OCI-LY7 (cell line): ENCODE measurements at regions not wholly inside any gene's neighbourhood (a gene's known extent, or its start where the extent isn't known, plus 50 kb on each side); places are given as distances from the start of the nearest gene placed in this dataset.

Source experiments
- BruUV-seq: library from RNA; stranded (reverse); fragments of 400-500 nt; replicated peaks from 2 replicates; lab custom pipeline; 2021; lab: Mats Ljungman, UMichigan
- CTCF ChIA-PET: fragments of 300-600 bp; sonication (Branson Sonifier 250); formaldehyde crosslinking; loops from one replicate; lab custom pipeline; 2022; ENCODE audit warnings: antibody characterized with exemption; ENCODE audit not compliant: unreplicated experiment; lab: Charles Lee
- POLR2A ChIA-PET: fragments of 300-600 bp; sonication (Branson Sonifier 250); formaldehyde crosslinking; loops from one replicate; lab custom pipeline; 2022; ENCODE audit warnings: antibody characterized with exemption; lab: Charles Lee
- DNase-seq: peaks from one replicate; pipeline ENCODE4 v3.0.0-alpha.2; 2015; ENCODE audit warnings: low spot score
- H2AFZ ChIP-seq: fragments of 200-600 bp; sonication (generic), shearing (Covaris generic); 2 replicates; pipeline ENCODE4 v1.6.1; 2014; ENCODE audit warnings: mild to moderate bottlenecking, antibody characterized with exemption, low read length, moderate library complexity
- H3K27ac ChIP-seq: fragments of 200-600 bp; sonication (generic); 2 replicates; pipeline ENCODE4 v1.5.1; 2014; ENCODE audit warnings: mixed run types, low read depth, mild to moderate bottlenecking, moderate library complexity, low read length, inconsistent platforms; ENCODE audit not compliant: poor library complexity, severe bottlenecking
- H3K36me3 ChIP-seq: fragments of 200-600 bp; sonication (generic); 2 replicates; pipeline ENCODE4 v1.6.1; 2014; ENCODE audit warnings: mild to moderate bottlenecking, antibody characterized with exemption, low read length, moderate library complexity, mixed read lengths; ENCODE audit not compliant: insufficient read depth
- H3K4me1 ChIP-seq: fragments of 200-600 bp; sonication (generic); 2 replicates; pipeline ENCODE4 v1.5.1; 2014; ENCODE audit warnings: mild to moderate bottlenecking, low read length; ENCODE audit not compliant: insufficient read depth, poor library complexity, severe bottlenecking
- H3K4me2 ChIP-seq: fragments of 200-600 bp; sonication (generic); 2 replicates; pipeline ENCODE4 v1.6.1; 2014; ENCODE audit warnings: mild to moderate bottlenecking, low read length
- H3K4me3 ChIP-seq: fragments of 200-600 bp; sonication (generic); 2 replicates; pipeline ENCODE4 v1.5.1; 2014; ENCODE audit warnings: mild to moderate bottlenecking, low read depth, low read length; ENCODE audit not compliant: poor library complexity, severe bottlenecking
- H3K79me2 ChIP-seq: fragments of 200-600 bp; sonication (generic); 2 replicates; pipeline ENCODE4 v1.6.1; 2016; ENCODE audit warnings: low read depth, mild to moderate bottlenecking, low read length, moderate library complexity, mixed read lengths; ENCODE audit not compliant: insufficient read depth
- H3K9me2 ChIP-seq: fragments of 200-600 bp; sonication (generic); 2 replicates; pipeline ENCODE4 v1.6.1; 2016; ENCODE audit warnings: mild to moderate bottlenecking, low read length, mixed read lengths; ENCODE audit not compliant: insufficient read depth
- H3K9me3 ChIP-seq: fragments of 200-600 bp; sonication (generic); 2 replicates; pipeline ENCODE4 v1.6.1; 2014; ENCODE audit warnings: mild to moderate bottlenecking, mixed run types, low read length, mixed read lengths
- H4K20me1 ChIP-seq: fragments of 200-600 bp; sonication (generic); 2 replicates; pipeline ENCODE4 v1.6.1; 2014; ENCODE audit warnings: mild to moderate bottlenecking, antibody characterized with exemption, low read length, moderate library complexity, mixed read lengths; ENCODE audit not compliant: insufficient read depth
- CTCF ChIP-seq: fragments of 200-600 bp; sonication (generic); conservative IDR thresholded peaks from 2 replicates; pipeline ENCODE4 v1.5.1; 2014; ENCODE audit warnings: mild to moderate bottlenecking, antibody characterized with exemption, low read length, moderate library complexity, mixed read lengths
- EZH2phosphoT487 ChIP-seq: fragments of 200-600 bp; sonication (generic); IDR thresholded peaks from 2 replicates; pipeline ENCODE4 v1.6.1; 2018; ENCODE audit warnings: low read depth, borderline replicate concordance, mild to moderate bottlenecking, mixed run types, antibody characterized with exemption, low read length, moderate library complexity, mixed read lengths
- intact Hi-C: fragments of 100-400 bp; cut with micrococcal nuclease; formaldehyde crosslinking; loops from one replicate; pipeline ENCODE4 v1.10.0; 2022; ENCODE audit not compliant: unreplicated experiment

GRCh38 chr12:131641315-131641714, 69.6 kb upstream of the SFSWAP start:
- Histone ChIP-seq H2AFZ (no peak overlapping the region), H3K36me3 (no peaks in the 10 kb centered on the region), H3K4me1 (no peaks in the 10 kb centered on the region), H3K9me2 (no peaks in the 10 kb centered on the region), H3K79me2 (no peaks in the 10 kb centered on the region), H4K20me1 (no peaks in the 10 kb centered on the region), H3K4me3 (no peak overlapping the region), H3K27ac (no peak overlapping the region), H3K9me3 (no peaks in the 10 kb centered on the region), H3K4me2 (no peak overlapping the region)
- no peak for DNase-seq
- BruUV-seq: no TSS peak
- ChIA-PET POLR2A (no interaction called here), CTCF (no interaction called here)
- intact Hi-C loops: no loop called here
- TF ChIP-seq EZH2phosphoT487 (no peak), CTCF (no peak)

GRCh38 chr12:131642101-131642540, 68.8 kb upstream of the SFSWAP start:
- Histone ChIP-seq H3K9me2 (no peaks in the 10 kb centered on the region), H2AFZ (no peak overlapping the region), H3K36me3 (no peaks in the 10 kb centered on the region), H3K4me2 (no peak overlapping the region), H3K27ac (no peak overlapping the region), H3K9me3 (no peaks in the 10 kb centered on the region), H3K4me3 (no peak overlapping the region), H3K79me2 (no peaks in the 10 kb centered on the region), H4K20me1 (no peaks in the 10 kb centered on the region), H3K4me1 (no peaks in the 10 kb centered on the region)
- intact Hi-C loops: no loop called here
- DNase-seq: peak; percentile 30
- no peak for TF ChIP-seq EZH2phosphoT487
- no peak for TF ChIP-seq CTCF
- POLR2A ChIA-PET: no interaction called here
- BruUV-seq: no TSS peak
- CTCF ChIA-PET: no interaction called here

GRCh38 chr12:131642771-131643170, 68.1 kb upstream of the SFSWAP start:
- no peaks in the 10 kb centered on the region for H3K4me1 ChIP-seq
- H3K9me2 ChIP-seq: no peaks in the 10 kb centered on the region
- H4K20me1 ChIP-seq: no peaks in the 10 kb centered on the region
- ChIA-PET POLR2A (no interaction called here), CTCF (no interaction called here)
- no peak overlapping the region for H3K4me2 ChIP-seq
- H3K36me3 ChIP-seq: no peaks in the 10 kb centered on the region
- no peak overlapping the region for H2AFZ ChIP-seq
- no peak overlapping the region for H3K4me3 ChIP-seq
- H3K79me2 ChIP-seq: no peaks in the 10 kb centered on the region
- H3K27ac ChIP-seq: no peak overlapping the region
- H3K9me3 ChIP-seq: no peaks in the 10 kb centered on the region
- TF ChIP-seq EZH2phosphoT487 (no peak), CTCF (no peak)
- DNase-seq: no peak
- no TSS peak for BruUV-seq
- intact Hi-C loops: no loop called here
